Subcutaneous abdominal adipose tissue (tissue), 5 donors: ENCODE measurements at regions not wholly inside any gene's neighbourhood (a gene's known extent, or its start where the extent isn't known, plus 50 kb on each side); places are given as distances from the start of the nearest gene placed in this dataset.
A peak's percentile ranks its signal among the peaks of the same experiment; 100 is the strongest.

Experiments
- H3K27ac ChIP-seq: one replicate; pipeline ENCODE4 v1.7.0; 2013; ENCODE audit warnings: low read depth, mild to moderate bottlenecking, inconsistent platforms, low read length, moderate library complexity
- H3K27me3 ChIP-seq, 5 donors: one replicate each; pipeline ENCODE4 v1.7.0; 2013; ENCODE audit warnings: low read length in 5 of 5, inconsistent platforms in 1 of 5; ENCODE audit not compliant: control insufficient read depth in 5 of 5, insufficient read depth in 4 of 5
- H3K36me3 ChIP-seq, 5 donors: one replicate each; pipeline ENCODE4 v1.7.0; 2013; ENCODE audit warnings: low read length in 5 of 5; ENCODE audit not compliant: control insufficient read depth in 5 of 5, insufficient read depth in 5 of 5
- H3K4me1 ChIP-seq, 5 donors: one replicate each; pipeline ENCODE4 v1.7.0; 2013; ENCODE audit warnings: low read length in 5 of 5, mild to moderate bottlenecking in 3 of 5, moderate library complexity in 1 of 5; ENCODE audit not compliant: control insufficient read depth in 5 of 5, insufficient read depth in 5 of 5
- H3K4me3 ChIP-seq, 5 donors: one replicate each; pipeline ENCODE4 v1.7.0; 2013; ENCODE audit warnings: low read length in 5 of 5, low read depth in 1 of 5
- H3K9ac ChIP-seq, 5 donors: one replicate each; pipeline ENCODE4 v1.7.0; 2013; ENCODE audit warnings: low read length in 5 of 5, mild to moderate bottlenecking in 4 of 5, moderate library complexity in 3 of 5
- H3K9me3 ChIP-seq, 5 donors: one replicate each; pipeline ENCODE4 v1.7.0; 2013; ENCODE audit warnings: low read length in 5 of 5; ENCODE audit not compliant: control insufficient read depth in 5 of 5
- donor health status: healthy.
- donor health status: healthy.
- donor health status: healthy.
- donor health status: healthy.
- donor health status: healthy.

- Histone ChIP-seq H3K9ac (no peak overlapping the region), H3K27me3 (no peaks in the 10 kb centered on the region), H3K27ac (no peak overlapping the region), H3K4me3 (no peak overlapping the region), H3K4me1 (peaks cover 6 to 63% (median 50%) of the 10 kb centered on the region in 5 donors), H3K36me3 (no peaks in the 10 kb centered on the region), H3K9me3 (no peaks in the 10 kb centered on the region)
These were observed 117.1 kb downstream of the ZFP36L2 start for GRCh38 chr2:43109261-43109743.

- Histone ChIP-seq H3K4me1 (peaks cover 6 to 58% (median 49%) of the 10 kb centered on the region in 5 donors), H3K27ac (no peak overlapping the region), H3K4me3 (no peak overlapping the region), H3K9ac (no peak overlapping the region), H3K27me3 (no peaks in the 10 kb centered on the region), H3K9me3 (no peaks in the 10 kb centered on the region), H3K36me3 (no peaks in the 10 kb centered on the region)
These were observed 118.7 kb downstream of the ZFP36L2 start for GRCh38 chr2:43107679-43108078.

- H3K27ac ChIP-seq, result no peak overlapping the region
- no peaks in the 10 kb centered on the region for H3K27me3 ChIP-seq
- H3K9me3 ChIP-seq, result no peaks in the 10 kb centered on the region
- H3K36me3 ChIP-seq, result no peaks in the 10 kb centered on the region
- peak overlapping the region in 1 of 5 donors; percentile 7 for H3K4me3 ChIP-seq
- peaks cover 12 to 66% (median 57%) of the 10 kb centered on the region in 5 donors for H3K4me1 ChIP-seq
- peak overlapping the region in 2 of 5 donors; percentile 7 to 21 for H3K9ac ChIP-seq
These were observed 119.6 kb downstream of the ZFP36L2 start for GRCh38 chr2:43106559-43107527.

- Histone ChIP-seq H3K9me3 (no peaks in the 10 kb centered on the region), H3K27ac (no peak overlapping the region), H3K4me3 (peak overlapping the region in 1 of 5 donors; percentile 9), H3K9ac (peak overlapping the region in 1 of 5 donors; percentile 21), H3K36me3 (no peaks in the 10 kb centered on the region), H3K4me1 (peaks cover 12 to 76% (median 65%) of the 10 kb centered on the region in 5 donors), H3K27me3 (no peaks in the 10 kb centered on the region)
These were observed 120.5 kb downstream of the ZFP36L2 start for GRCh38 chr2:43105586-43106558.

GRCh38 chr2:43104763-43105162 is 121.6 kb downstream of the ZFP36L2 start:
- no peaks in the 10 kb centered on the region for H3K27me3 ChIP-seq
- no peaks in the 10 kb centered on the region for H3K36me3 ChIP-seq
- no peak overlapping the region for H3K4me3 ChIP-seq
- no peak overlapping the region for H3K9ac ChIP-seq
- no peak overlapping the region for H3K27ac ChIP-seq
- H3K4me1 ChIP-seq, result peaks cover 12 to 69% (median 58%) of the 10 kb centered on the region in 5 donors
- no peaks in the 10 kb centered on the region for H3K9me3 ChIP-seq

GRCh38 chr2:43104106-43104505 is 122.3 kb downstream of the ZFP36L2 start:
- Histone ChIP-seq H3K27me3 (no peaks in the 10 kb centered on the region), H3K9ac (no peak overlapping the region), H3K4me1 (peaks cover 12 to 71% (median 57%) of the 10 kb centered on the region in 5 donors), H3K27ac (no peak overlapping the region), H3K4me3 (no peak overlapping the region), H3K9me3 (no peaks in the 10 kb centered on the region), H3K36me3 (no peaks in the 10 kb centered on the region)

- peaks cover 12 to 67% (median 52%) of the 10 kb centered on the region in 5 donors for H3K4me1 ChIP-seq
- no peak overlapping the region for H3K4me3 ChIP-seq
- H3K27me3 ChIP-seq, result no peaks in the 10 kb centered on the region
- peak overlapping the region; percentile 76 for H3K27ac ChIP-seq
- no peaks in the 10 kb centered on the region for H3K9me3 ChIP-seq
- H3K9ac ChIP-seq, result no peak overlapping the region
- no peaks in the 10 kb centered on the region for H3K36me3 ChIP-seq
These were observed 123.4 kb downstream of the ZFP36L2 start for GRCh38 chr2:43103093-43103404.

GRCh38 chr2:43102366-43103092 is 123.9 kb downstream of the ZFP36L2 start:
- Histone ChIP-seq H3K9me3 (no peaks in the 10 kb centered on the region), H3K36me3 (no peaks in the 10 kb centered on the region), H3K4me1 (peaks cover 12 to 67% (median 56%) of the 10 kb centered on the region in 5 donors), H3K4me3 (peak overlapping the region in 1 of 5 donors; percentile 6), H3K27me3 (no peaks in the 10 kb centered on the region), H3K9ac (peak overlapping the region in 3 of 5 donors; percentile 16 to 65 (median 58)), H3K27ac (peak overlapping the region; percentile 76)

- Histone ChIP-seq H3K9ac (peak overlapping the region in 3 of 5 donors; percentile 16 to 58 (median 35)), H3K9me3 (no peaks in the 10 kb centered on the region), H3K27ac (peak overlapping the region; percentile 76), H3K36me3 (no peaks in the 10 kb centered on the region), H3K4me3 (peak overlapping the region in 4 of 5 donors; percentile 29 to 58 (median 40)), H3K4me1 (peaks cover 14 to 67% (median 56%) of the 10 kb centered on the region in 5 donors), H3K27me3 (no peaks in the 10 kb centered on the region)
These were observed 124.7 kb downstream of the ZFP36L2 start for GRCh38 chr2:43101751-43102150.
